Stimulated activated memory B cell treated with anti-CD40 and anti-IgM and Interleukin-4, amounts not matched to agents 10 μg/mL and 1 μg/mL and 100 μg/mL, for 72 hours (primary cell): ENCODE measurements at regions not wholly inside any gene's neighbourhood (a gene's known extent, or its start where the extent isn't known, plus 50 kb on each side); places are given as distances from the start of the nearest gene placed in this dataset.
"Not testable (repeated sequence)": the region's sequence is repeated elsewhere in the genome, so short reads cannot be mapped to it uniquely, and the experiment has no call there.

ENCODE experiments used
- ATAC-seq: fragments of 150-1000 bp; cut with Tn5 transposase; 2 replicates; pipeline ENCODE4 v1.10.0; 2021
- H3K27ac Mint-ChIP-seq: one replicate; pipeline ENCODE4 v1.8.0; 2022; ENCODE audit warnings: mild to moderate bottlenecking, mixed read lengths
- H3K27me3 Mint-ChIP-seq: one replicate; pipeline ENCODE4 v1.8.0; 2022; ENCODE audit warnings: mixed read lengths
- H3K36me3 Mint-ChIP-seq: one replicate; pipeline ENCODE4 v1.8.0; 2022; ENCODE audit warnings: mixed read lengths
- H3K4me1 Mint-ChIP-seq: one replicate; pipeline ENCODE4 v1.8.0; 2022; ENCODE audit warnings: mixed read lengths
- H3K4me3 Mint-ChIP-seq: one replicate; pipeline ENCODE4 v1.8.0; 2022; ENCODE audit warnings: mild to moderate bottlenecking, moderate library complexity, mixed read lengths
- H3K9me3 Mint-ChIP-seq: one replicate; pipeline ENCODE4 v1.8.0; 2022; ENCODE audit warnings: mixed read lengths

DNA sequence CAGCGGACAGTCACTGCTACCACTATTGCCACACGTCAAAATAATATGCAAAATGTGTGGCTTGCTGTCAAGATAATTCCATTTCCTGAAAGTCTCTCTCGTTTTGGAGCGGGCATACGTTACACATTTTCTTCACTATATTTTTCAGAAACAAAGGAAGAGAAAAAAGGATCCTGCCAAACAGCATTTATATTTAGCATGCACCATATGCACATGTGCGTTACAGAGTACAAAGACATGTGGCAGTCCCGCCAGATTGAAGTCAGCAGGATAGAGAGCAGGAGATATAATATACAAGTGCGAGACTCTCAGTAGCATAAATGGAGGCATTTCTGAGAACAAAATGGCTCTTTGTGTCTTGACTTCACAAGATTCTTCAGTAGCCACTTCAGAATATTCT lies 221.6 kb upstream of the KIF2A start:
- no peaks in the 10 kb centered on the region for H3K36me3 Mint-ChIP-seq
- H3K27ac Mint-ChIP-seq: no peak overlapping the region
- H3K27me3 Mint-ChIP-seq: no peaks in the 10 kb centered on the region
- no peak for ATAC-seq
- no peaks in the 10 kb centered on the region for H3K4me1 Mint-ChIP-seq
- no peaks in the 10 kb centered on the region for H3K9me3 Mint-ChIP-seq
- H3K4me3 Mint-ChIP-seq: no peak overlapping the region

- no peaks in the 10 kb centered on the region for H3K36me3 Mint-ChIP-seq
- peaks cover 10% of the 10 kb centered on the region for H3K4me1 Mint-ChIP-seq
- H3K9me3 Mint-ChIP-seq: peaks cover 3% of the 10 kb centered on the region
- ATAC-seq: no peak
- no peak overlapping the region for H3K27ac Mint-ChIP-seq
- no peak overlapping the region for H3K4me3 Mint-ChIP-seq
- H3K27me3 Mint-ChIP-seq: no peaks in the 10 kb centered on the region
Observed at GRCh38 chr5:62090953-62091352, 215.1 kb upstream of the KIF2A start.

- Mint-ChIP-seq H3K4me1 (peaks cover 10% of the 10 kb centered on the region), H3K27ac (no peak overlapping the region), H3K36me3 (no peaks in the 10 kb centered on the region), H3K9me3 (peaks cover 3% of the 10 kb centered on the region), H3K4me3 (no peak overlapping the region), H3K27me3 (no peaks in the 10 kb centered on the region)
- ATAC-seq: no peak
Observed at GRCh38 chr5:62093411-62093810, 212.6 kb upstream of the KIF2A start.

GRCh38 chr5:62093976-62094375 lies 212.0 kb upstream of the KIF2A start:
- H3K4me1 Mint-ChIP-seq: peaks cover 10% of the 10 kb centered on the region
- H3K9me3 Mint-ChIP-seq: peaks cover 4% of the 10 kb centered on the region
- no peak overlapping the region for H3K27ac Mint-ChIP-seq
- H3K36me3 Mint-ChIP-seq: no peaks in the 10 kb centered on the region
- no peak for ATAC-seq
- no peaks in the 10 kb centered on the region for H3K27me3 Mint-ChIP-seq
- peak overlapping the region; percentile 43 for H3K4me3 Mint-ChIP-seq

- Mint-ChIP-seq H3K36me3 (no peaks in the 10 kb centered on the region), H3K4me3 (no peak overlapping the region)
Observed at GRCh38 chr5:62097361-62097760, 208.6 kb upstream of the KIF2A start.

DNA sequence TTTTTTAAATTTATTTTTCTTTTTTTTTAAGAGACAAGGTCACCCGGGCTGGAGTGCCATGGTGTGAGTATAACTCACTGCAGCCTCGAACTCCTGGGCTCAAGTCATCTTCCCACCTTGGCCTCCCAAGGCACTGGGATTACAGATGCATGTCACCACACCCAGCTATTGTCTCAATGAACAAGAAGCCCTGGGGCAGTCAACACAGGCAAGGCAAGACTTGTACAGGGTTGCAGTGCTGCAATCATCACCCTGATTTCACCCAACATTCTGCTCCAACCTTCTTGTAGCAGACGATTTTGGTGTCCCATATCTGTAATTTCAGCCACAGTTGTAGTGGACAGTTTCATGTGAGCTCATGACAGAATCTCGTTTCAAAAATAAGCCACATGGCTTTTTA lies 205.8 kb upstream of the KIF2A start:
- Mint-ChIP-seq H3K9me3 (peaks cover 6% of the 10 kb centered on the region), H3K27me3 (no peaks in the 10 kb centered on the region), H3K27ac (no peak overlapping the region), H3K36me3 (no peaks in the 10 kb centered on the region), H3K4me3 (no peak overlapping the region), H3K4me1 (no peaks in the 10 kb centered on the region)
- no peak for ATAC-seq

More at GRCh38 chr5:62097361-62097760, 208.6 kb upstream of the KIF2A start:
- no peak for ATAC-seq
- peaks cover 10% of the 10 kb centered on the region for H3K4me1 Mint-ChIP-seq
- H3K9me3 Mint-ChIP-seq: peaks cover 3% of the 10 kb centered on the region
- H3K27ac Mint-ChIP-seq: no peak overlapping the region
- no peaks in the 10 kb centered on the region for H3K27me3 Mint-ChIP-seq

DNA sequence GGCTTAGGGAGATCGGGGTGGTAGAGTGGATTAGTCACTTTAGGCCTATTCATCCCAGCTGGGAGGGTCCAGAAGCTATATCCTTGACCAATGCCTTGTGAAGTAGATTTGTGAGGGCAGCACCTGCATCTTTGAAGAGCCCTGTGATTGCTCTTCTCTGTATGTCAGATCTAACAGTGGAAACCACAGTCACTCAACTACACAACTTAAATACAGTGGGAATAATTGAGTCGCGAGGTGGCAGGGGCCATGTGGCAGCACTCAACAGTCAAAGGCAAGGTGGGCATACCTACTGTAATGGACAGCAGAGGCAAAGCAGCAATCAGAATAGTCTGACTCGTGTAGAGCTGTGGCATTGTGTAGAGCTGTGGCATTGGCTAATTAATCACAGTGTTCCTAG lies 202.1 kb upstream of the KIF2A start:
- H3K9me3 Mint-ChIP-seq, H3K4me3 Mint-ChIP-seq, H3K4me1 Mint-ChIP-seq, H3K36me3 Mint-ChIP-seq, H3K27ac Mint-ChIP-seq, ATAC-seq, H3K27me3 Mint-ChIP-seq: not testable (repeated sequence)

DNA sequence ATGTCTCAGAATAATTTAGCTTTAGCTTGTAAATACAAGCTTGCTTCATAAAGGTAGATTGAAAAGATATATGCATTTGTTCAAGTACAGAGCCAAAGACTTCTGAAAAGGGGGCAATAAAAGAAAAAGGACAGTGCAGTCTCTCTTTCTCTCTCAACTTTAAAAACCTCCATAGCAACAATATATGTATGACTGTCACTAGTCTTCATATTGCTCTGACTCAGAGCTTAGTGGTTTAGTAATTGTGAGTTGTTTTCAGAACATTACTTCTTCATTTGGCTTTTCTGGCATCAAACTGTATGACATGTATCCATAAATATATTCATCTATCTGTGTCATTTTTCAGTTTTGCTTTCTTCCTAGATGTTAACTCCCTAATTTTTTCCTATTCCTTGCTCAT lies 194.6 kb upstream of the KIF2A start:
- Mint-ChIP-seq H3K9me3 (no peaks in the 10 kb centered on the region), H3K27ac (no peak overlapping the region), H3K27me3 (no peaks in the 10 kb centered on the region), H3K4me3 (no peak overlapping the region), H3K36me3 (no peaks in the 10 kb centered on the region), H3K4me1 (no peaks in the 10 kb centered on the region)
- no peak for ATAC-seq

DNA sequence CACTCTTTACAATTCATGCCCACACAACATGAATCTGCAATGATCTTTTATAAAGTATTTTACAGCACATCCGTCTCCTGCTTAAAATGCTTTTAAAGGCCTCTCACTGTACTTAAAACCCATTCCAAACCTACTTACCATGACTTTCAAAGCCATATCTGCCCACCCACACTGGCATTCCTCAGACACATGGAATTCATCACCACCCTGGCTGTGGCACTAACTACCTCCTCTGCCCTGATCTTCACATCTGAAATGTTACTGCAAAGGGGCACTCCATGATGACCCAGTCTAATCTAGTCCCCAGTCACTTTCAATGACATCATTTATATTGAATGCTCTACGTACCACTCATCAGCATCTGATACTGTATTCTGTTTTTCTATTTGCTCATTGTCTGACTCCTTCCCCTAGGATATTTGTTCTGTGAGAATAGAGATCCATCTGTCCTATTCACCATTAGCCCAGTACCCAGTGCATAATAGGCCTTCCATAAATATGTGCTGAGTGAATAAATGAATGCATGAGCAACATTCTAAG lies 193.2 kb upstream of the KIF2A start:
- H3K9me3 Mint-ChIP-seq: no peaks in the 10 kb centered on the region
- no peaks in the 10 kb centered on the region for H3K27me3 Mint-ChIP-seq
- no peak overlapping the region for H3K27ac Mint-ChIP-seq
- no peaks in the 10 kb centered on the region for H3K36me3 Mint-ChIP-seq
- H3K4me3 Mint-ChIP-seq: no peak overlapping the region
- no peaks in the 10 kb centered on the region for H3K4me1 Mint-ChIP-seq
- peak; percentile 49 for ATAC-seq

DNA sequence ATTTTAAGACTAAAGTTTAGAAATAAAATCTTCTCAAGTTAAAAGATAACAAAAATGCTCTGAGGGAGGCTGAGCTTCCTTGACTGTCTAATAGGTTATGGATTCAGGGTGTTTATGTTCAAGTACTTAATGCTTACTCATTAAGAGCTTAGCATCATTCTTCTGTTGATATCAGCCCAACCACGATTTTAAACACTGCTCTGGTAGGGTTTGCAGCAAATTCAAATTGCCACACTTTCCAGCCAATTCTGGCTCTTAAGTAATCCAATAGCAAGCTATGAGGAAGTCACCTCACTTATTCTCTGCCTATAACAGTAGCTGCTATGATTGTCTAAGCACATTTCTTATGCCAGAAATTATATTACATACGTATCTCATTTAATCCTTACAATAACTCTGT lies 191.0 kb upstream of the KIF2A start:
- Mint-ChIP-seq H3K27me3 (no peaks in the 10 kb centered on the region), H3K4me1 (no peaks in the 10 kb centered on the region), H3K4me3 (no peak overlapping the region), H3K9me3 (no peaks in the 10 kb centered on the region), H3K27ac (no peak overlapping the region), H3K36me3 (no peaks in the 10 kb centered on the region)
- no peak for ATAC-seq

GRCh38 chr5:62124266-62124665 lies 181.7 kb upstream of the KIF2A start:
- H3K9me3 Mint-ChIP-seq: no peaks in the 10 kb centered on the region
- peak; percentile 13 for ATAC-seq
- H3K4me3 Mint-ChIP-seq: no peak overlapping the region
- H3K4me1 Mint-ChIP-seq: peaks cover 6% of the 10 kb centered on the region
- no peaks in the 10 kb centered on the region for H3K36me3 Mint-ChIP-seq
- H3K27me3 Mint-ChIP-seq: no peaks in the 10 kb centered on the region
- no peak overlapping the region for H3K27ac Mint-ChIP-seq

GRCh38 chr5:62126090-62126489 lies 179.9 kb upstream of the KIF2A start:
- ATAC-seq: no peak
- Mint-ChIP-seq H3K27ac (no peak overlapping the region), H3K9me3 (no peaks in the 10 kb centered on the region), H3K27me3 (no peaks in the 10 kb centered on the region), H3K4me3 (no peak overlapping the region), H3K36me3 (no peaks in the 10 kb centered on the region), H3K4me1 (peaks cover 6% of the 10 kb centered on the region)

GRCh38 chr5:62127098-62127736 lies 178.8 kb upstream of the KIF2A start:
- no peak for ATAC-seq
- H3K27ac Mint-ChIP-seq: no peak overlapping the region
- H3K27me3 Mint-ChIP-seq: no peaks in the 10 kb centered on the region
- H3K4me1 Mint-ChIP-seq: peaks cover 6% of the 10 kb centered on the region
- H3K36me3 Mint-ChIP-seq: no peaks in the 10 kb centered on the region
- H3K4me3 Mint-ChIP-seq: no peak overlapping the region
- H3K9me3 Mint-ChIP-seq: no peaks in the 10 kb centered on the region

DNA sequence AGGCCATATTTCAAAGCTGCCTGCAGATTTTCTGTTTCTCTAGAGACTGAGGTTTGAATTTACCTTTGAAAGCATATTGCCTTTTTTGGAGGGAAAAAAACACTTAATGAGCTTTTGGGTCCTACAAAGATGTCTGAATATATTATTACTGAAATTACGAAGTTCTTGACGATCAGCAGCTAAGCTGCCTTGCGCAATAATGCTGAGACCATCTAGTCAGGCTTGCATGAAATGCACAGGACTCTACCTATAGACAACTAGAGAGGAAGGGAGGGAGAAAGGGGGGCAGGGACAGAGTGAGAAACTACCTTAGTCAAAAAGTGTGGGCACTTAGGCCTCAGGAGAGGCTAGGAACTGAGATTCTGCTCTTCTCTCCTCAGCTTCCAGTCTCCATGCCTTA lies 175.9 kb upstream of the KIF2A start:
- H3K4me1 Mint-ChIP-seq: peaks cover 6% of the 10 kb centered on the region
- no peaks in the 10 kb centered on the region for H3K27me3 Mint-ChIP-seq
- H3K27ac Mint-ChIP-seq: no peak overlapping the region
- H3K4me3 Mint-ChIP-seq: no peak overlapping the region
- no peaks in the 10 kb centered on the region for H3K36me3 Mint-ChIP-seq
- ATAC-seq: no peak
- no peaks in the 10 kb centered on the region for H3K9me3 Mint-ChIP-seq

- ATAC-seq: no peak
- no peaks in the 10 kb centered on the region for H3K27me3 Mint-ChIP-seq
- no peaks in the 10 kb centered on the region for H3K9me3 Mint-ChIP-seq
- H3K4me3 Mint-ChIP-seq: no peak overlapping the region
- H3K27ac Mint-ChIP-seq: no peak overlapping the region
- H3K4me1 Mint-ChIP-seq: peaks cover 6% of the 10 kb centered on the region
- H3K36me3 Mint-ChIP-seq: no peaks in the 10 kb centered on the region
Observed at GRCh38 chr5:62132276-62132675, 173.7 kb upstream of the KIF2A start.

GRCh38 chr5:62133426-62133825 lies 172.6 kb upstream of the KIF2A start:
- no peaks in the 10 kb centered on the region for H3K27me3 Mint-ChIP-seq
- no peak for ATAC-seq
- H3K9me3 Mint-ChIP-seq: no peaks in the 10 kb centered on the region
- H3K27ac Mint-ChIP-seq: no peak overlapping the region
- no peak overlapping the region for H3K4me3 Mint-ChIP-seq
- H3K4me1 Mint-ChIP-seq: peaks cover 5% of the 10 kb centered on the region
- no peaks in the 10 kb centered on the region for H3K36me3 Mint-ChIP-seq
